LoVo (cell line): ENCODE measurements at regions not wholly inside any gene's neighbourhood (a gene's known extent, or its start where the extent isn't known, plus 50 kb on each side); places are given as distances from the start of the nearest gene placed in this dataset.

Experiments used
- DNase-seq: peaks from one replicate; pipeline ENCODE4 v3.0.0-alpha.2; 2016; ENCODE audit warnings: low spot score

DNA sequence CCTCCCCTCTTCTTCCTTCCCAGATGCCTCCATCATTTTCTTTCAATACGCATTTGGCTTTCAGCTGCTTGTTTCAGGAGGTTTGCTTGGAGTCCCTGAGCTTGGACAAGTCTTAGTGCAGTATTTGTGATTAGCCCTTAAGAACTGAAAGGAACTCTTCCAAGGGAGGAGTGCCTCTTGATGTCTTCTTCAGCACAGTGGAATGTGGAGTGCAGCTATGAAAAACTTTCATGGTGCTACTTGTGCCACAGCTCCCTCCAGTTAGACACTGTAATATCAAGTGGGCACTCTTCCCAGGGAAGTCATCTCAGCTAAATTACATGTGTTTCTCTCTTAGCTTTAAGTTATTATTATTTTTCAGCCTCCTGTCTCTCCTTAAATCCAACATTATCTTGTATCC lies 173.1 kb downstream of the NECTIN3 start:
- no peak for DNase-seq

DNA sequence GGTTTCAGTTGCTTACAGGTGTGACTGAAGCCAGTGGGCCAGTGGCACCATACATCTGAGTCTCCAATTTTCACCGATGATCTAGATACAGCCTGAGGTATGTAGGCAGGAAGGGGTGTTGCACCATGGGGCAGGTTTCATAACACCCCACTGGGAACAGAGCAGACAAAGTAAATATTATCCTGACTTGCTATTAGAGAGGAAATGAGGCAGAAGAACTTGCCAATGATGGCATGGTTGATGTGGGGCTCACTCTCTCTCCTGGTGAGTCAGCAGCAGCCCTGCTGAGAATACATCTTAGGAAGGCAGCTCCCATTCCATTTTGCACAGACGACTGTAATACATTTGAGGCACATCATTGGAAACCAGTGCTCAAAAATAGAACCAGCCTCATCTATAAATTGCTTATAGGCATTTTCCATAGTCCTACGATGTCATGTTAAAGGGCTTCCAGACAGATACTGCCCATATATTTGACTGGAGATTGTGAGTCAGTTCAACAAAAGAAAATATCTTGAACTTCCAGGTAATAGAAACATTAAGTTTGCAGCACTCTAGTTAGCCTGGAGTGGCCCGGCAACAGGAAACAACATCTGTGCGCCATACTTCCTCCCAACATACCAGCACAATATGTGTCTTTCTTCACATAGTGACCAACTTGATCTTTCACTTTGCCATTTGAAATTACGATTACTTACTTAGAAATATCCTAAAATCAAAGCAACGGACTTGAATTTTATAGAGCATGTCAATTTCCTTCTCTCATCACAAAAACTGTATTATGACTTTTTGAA lies 175.5 kb downstream of the NECTIN3 start:
- no peak for DNase-seq

DNA sequence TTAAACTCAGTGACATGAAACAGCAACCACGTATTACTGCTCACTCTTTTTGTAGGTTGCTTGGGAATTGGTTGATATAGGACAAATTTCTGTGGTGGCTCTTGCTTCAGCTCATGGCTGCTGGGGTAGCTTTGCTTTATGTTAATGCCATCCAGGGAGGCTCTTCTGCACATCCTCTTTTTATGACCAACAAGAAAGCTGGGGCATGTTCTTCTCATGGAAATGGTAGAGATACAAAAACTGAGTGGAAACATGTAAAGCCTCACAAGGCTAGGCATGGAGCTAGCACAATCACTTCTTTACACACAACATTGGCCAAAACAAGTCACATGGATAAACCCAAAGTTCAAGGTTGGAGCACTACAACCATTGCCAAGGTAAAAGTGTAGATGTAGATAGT lies 176.8 kb downstream of the NECTIN3 start:
- DNase-seq, result no peak

DNA sequence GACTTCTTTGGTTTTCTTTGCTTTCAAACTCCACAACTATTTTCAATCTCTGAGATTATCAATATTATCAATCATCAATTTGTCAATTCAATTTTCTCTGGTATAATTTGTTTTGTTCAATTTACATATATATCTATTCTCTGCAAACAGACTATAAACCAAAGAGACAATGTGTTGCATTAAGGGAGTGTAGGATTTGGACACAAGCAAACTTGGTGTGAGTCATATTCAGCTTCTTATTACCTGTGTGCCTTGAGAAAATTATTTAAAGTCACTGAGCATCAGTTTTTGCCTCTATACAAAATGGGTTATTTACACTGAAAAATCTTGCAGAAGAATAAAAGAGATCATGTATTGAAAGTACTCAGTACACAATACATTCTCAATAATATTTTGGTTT lies 177.8 kb downstream of the NECTIN3 start:
- DNase-seq, result no peak

DNA sequence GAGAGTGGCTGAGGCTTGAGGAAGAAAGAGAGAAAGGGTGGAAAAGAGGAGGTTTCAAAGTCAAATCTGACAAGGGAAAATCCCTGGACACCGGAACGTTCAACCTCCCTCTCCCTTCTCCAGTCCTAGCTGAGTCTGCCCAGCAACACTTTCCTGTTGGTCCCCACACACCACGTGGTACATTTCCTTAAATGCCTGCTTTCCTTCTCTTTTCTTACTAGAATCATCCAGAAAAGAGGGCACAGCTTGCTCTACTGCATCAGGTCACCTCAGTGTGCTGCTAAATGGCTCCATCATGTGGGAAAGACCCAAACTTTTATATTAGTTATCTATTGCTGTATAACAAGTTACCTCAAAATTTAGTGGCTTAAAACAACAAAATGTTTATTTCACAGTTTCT lies 181.2 kb downstream of the NECTIN3 start:
- no peak for DNase-seq

DNA sequence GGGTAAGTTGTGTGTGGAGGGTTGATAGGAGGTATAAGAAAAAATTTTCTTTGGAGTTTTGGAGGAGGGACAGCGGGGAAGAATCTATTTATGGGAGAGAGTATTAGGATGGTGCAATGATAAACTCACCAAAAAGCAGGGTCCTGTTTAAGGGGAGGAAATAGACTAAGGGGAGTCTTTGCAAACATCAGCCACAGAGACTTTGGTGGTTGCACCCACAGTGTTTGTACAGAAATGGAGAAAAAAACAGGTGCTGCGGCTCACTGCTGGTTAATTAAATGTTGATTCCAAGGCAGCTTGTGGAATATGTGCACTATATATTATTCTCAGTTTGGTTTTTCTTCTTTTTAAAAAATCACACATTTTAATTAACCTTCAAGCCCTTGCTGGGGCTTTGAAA lies 182.1 kb downstream of the NECTIN3 start:
- DNase-seq, result no peak

DNA sequence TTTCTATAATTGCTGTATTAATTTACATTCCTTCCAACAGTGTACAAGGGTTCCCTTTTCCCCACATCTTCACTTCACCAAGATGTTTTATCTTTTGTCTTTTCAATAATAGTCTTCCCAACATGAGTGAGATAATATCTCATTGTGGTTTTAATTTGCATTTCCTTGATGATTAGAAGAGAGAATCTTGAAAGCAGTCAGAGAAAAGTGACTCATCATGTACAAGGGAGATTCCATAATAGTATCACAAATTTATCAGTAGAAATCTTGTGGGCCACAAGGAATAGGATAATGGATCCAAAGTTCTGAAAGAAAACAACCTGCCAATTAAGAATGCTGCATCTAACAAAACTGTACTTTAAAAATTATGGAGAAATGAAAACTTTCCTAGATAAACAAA lies 189.3 kb downstream of the NECTIN3 start:
- no peak for DNase-seq

DNA sequence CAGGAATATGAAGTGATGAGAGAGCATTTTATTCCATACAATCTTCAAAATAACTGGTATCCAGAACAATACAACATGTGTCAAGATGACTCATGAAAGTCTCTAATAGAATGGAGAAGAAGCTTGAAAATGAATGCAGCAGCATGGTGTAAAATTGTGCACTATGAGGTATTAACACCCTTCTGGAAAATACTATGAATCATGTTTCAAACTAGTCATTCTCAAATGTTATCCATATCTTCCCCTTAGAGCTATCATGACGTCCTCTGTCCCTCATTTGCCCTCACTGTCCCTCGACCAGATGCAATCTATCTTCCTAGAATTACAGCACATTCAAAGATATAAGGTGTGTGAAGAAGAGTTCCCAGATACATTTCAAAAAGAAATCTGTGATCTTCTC lies 198.2 kb downstream of the NECTIN3 start:
- DNase-seq, result no peak

DNA sequence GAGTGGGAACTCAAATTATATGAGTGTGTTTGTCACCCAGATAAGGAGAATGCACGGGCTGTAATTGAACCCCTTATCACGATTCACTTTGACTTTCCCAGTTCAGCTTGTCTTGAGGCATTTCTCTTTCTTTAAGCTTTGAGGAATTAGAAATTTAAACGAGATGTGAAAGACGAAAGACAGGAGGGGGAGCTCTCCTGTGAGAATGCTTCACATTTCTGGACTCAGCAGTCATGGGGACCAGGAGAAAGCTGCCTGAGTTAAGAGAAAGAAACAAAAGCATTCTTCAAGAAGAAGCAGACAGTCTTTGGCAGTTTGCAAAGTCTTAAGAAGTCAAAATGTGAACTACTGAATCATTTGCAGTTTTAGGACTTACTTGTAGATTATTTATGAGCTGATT lies 205.6 kb downstream of the NECTIN3 start:
- DNase-seq, result no peak

DNA sequence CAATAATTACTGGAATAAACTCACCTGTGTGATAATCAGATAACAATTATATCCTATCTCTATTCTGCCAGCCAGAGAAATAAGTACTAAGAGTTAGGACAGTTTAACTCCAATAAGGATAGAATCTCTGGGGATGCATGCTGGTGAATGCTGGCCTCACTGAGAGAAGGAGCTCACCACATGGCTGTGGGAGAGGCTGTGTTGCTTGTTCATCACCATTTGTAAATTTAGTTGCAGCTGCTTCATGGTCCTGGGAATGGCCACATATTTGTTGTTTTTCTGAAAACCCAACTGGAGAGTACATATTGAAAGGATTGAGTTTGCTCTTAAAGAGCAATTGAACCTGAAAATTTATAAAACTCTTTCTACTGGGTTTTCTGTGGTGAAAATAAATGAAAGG lies 207.3 kb downstream of the NECTIN3 start:
- DNase-seq, result no peak

DNA sequence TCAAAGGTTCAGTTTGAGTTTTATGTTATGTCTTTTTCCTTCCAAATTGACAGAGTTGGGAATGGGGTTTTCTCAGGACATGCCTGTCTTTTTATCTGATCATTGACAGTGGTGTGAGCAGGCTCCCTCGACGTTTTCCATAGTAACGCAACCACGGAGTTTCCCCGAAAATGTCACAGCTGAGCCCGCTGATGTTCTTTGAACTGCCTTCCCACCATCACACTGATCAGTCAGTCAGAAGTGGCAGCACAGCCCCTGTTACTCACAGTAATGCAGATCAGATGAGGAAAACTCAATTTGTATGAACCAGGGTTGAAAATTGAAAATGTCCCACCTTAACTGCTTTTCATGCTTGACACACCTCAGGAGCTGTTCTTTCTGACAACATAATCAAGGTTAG lies 210.4 kb downstream of the NECTIN3 start:
- no peak for DNase-seq

DNA sequence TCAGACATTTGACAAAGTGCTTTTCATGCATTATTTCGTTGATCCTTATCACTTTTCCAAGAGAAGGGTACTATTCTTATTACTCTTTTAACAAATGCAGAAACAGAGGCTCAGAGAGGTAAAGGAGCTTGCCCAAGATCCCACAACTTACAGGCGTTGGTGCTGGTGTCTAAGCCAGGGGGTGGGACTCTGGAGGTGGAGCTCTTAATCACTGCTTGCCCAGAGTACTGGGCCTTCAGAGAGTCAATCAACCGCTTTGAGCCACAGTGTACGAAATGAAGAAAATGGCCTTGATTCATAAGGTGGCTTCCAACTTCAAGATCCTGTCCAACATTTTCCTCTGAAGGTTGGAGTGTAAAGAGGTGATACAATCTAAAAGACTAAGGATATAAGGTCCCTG lies 211.5 kb downstream of the NECTIN3 start:
- DNase-seq, result no peak

DNA sequence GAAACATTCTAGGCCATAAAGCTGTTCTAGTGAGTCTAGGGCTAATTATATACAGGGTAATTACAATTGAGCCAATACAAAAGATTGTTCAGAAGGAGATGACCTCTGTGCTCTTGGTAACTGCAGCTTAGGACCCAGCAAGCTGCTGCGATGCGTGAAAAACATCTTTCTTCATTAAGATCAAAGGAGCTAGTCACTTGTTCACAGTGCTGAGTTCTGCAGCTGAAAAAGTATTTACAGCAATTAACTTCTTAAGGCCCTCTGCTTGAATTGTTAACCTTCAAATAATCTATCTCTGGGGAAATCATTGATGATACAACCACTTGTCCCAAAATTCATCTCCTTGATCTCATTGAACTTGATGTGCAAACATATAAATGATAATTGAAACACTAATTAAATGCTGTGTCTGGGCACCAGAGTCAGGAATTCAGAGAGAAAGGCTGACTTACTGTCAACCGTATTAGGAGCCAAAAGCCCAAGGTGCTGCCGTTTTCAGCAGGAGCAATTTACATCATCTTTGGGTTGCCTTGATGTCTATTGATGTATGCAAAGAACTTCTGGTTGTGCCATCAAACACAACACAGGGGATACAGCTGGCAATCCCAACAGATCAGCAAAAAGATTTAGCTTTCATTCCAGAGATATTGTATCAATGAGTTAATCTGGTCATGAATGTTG lies 213.0 kb downstream of the NECTIN3 start:
- DNase-seq, result no peak

DNA sequence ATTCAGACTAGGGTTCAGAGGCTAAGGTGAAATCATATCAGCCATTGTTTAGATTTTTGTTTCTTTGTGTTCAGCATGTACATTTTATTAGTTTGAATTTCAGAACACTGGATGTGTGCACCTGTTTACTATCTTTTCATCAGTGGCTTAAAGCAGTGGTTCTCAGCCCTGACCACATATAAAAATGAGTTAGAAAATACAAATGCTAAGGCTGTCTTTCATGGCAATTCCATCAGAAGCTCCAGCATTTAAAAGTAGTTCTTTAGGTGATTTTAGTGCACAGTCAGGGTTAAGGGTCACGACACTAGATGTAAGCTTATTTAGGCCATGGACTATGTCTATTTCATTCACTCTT lies 213.5 kb downstream of the NECTIN3 start:
- DNase-seq, result no peak

DNA sequence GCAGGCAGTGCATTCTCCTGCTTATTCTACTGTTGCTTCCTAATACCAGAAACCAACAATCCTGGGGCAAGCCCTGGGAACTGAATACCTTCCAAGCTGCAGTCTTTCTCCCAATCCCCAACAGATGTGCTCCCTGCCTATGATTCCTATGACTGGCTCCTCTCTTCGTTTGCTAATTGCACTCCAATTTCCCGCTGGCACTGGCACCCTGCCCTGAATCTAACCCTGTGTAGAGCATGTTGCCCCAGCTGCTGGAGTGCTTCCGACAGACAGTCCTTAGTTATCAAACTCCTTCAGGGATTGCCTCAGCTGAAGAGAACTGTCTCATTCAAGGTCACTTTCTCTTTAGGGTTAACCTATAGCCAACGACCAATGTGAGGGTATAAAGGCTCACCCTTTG lies 214.1 kb downstream of the NECTIN3 start:
- DNase-seq, result no peak

DNA sequence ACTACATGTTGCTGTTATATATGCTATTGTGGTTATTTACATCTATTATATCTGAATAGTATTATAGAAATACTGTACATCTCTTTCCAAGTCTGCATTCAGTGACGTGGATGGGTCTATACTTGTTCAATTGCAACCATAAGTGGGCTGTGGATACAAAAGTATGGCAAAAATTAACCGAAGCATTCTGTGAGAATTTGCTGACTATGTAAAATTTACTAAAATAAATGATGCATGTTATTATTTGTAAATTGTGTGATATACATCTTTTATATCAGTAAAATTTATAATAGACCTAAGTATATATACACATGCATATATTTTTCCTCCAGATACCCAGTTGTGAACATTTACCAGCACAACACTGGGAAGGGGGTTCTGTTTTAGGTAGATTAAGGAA lies 215.1 kb downstream of the NECTIN3 start:
- no peak for DNase-seq

DNA sequence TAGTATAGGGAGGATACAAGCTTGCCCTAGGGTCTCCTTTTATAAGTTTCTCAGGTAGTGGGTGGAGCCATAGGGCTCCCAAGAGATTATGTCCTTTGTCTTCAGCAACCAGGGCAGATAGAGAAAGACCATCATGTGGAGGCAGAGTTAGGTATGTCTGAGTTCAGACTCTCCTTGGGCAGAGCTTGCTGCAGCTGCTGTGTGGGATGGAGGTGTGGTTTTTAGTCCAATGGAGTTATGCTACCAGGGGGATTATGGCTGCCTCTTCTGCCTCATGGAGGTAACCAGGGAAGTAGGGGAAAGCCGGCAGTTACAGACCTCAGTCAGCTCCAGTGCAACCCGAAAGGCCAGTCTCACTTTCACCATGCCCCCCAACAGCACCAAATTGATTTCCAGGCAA lies 220.5 kb downstream of the NECTIN3 start:
- DNase-seq, result no peak

DNA sequence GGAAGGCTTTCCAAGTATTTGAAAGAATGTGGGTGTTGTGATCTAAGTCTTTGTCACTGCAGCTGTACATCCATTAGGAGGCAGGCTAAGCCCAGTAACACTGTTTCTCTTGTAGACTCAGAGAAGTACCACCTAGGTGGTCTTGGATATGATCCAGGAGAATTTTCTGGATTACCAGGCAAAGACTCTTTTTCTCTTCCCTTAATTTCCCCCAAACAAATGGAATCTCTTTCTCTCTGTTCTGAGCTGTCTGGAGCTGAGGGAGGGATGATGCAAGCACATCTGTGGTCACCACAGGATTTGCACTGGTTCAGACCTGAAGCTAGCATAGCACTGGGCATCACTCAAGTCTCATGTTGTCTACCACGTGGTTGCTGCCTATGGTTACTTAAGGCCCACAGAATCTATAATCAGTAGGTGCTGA lies 227.6 kb downstream of the NECTIN3 start:
- DNase-seq, result no peak

DNA sequence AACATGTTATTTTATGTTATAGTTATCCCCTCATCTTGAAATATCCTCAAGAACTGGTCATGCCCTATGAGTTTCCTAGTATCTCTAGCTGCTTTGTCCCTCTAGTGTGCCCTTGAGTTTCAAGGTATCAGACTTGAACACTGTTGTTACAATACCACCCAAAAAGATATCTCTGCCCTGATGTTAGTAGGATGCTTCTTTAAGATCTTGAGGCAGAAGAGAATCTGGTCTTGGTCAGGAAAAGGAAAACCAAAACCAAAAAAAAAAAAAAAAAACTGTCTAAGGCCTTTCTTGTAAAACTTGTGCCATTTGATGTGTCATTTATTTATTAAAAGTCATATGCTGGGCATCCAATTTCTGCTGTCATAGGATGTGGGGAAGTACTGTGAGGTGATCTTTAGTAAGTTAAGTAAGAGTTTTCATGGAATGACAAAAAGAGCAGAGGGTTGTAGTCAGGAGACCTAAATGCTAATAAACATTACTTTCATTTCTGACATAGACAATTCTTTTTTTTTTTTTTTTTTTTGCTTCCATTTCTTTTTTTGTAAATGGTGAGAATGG lies 229.7 kb downstream of the NECTIN3 start:
- no peak for DNase-seq

DNA sequence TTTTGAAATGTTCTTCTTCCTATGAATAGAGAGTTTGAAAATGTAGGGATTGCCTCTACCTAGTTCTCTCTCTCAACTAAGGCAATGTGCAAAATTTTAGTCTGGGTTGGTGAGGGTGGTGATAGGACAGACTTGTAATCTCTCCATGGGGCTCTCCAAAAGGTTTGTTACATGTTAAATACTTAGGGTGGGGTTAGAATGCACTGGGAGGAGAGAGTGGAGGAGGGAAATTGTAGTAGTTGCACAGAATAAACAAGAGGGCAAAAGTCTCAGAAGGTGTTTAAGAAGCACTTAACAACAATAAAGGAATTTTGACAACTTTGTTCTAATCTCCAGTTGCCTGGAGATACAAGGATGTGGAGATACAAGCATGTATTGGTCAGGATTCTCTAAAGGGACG lies 230.4 kb downstream of the NECTIN3 start:
- no peak for DNase-seq

DNA sequence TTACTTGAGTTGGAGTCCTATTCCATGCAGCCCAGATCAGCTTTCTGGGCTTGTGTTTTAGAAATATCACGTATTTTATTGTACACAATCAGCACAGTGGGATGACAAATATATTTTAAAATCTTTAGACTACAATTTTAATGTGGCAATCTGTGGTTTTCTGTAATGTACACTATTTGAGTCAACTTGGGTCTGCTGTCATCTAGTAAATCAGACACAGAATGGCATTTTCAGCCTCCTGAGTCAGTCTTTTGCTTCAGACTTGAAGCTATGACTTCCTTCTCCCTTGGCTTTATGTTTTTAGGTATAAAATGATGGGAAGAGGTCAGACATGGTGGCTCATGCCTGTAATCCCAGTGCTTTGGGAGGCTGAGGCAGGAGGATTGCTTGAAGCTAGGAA lies 232.1 kb downstream of the NECTIN3 start:
- DNase-seq, result no peak

DNA sequence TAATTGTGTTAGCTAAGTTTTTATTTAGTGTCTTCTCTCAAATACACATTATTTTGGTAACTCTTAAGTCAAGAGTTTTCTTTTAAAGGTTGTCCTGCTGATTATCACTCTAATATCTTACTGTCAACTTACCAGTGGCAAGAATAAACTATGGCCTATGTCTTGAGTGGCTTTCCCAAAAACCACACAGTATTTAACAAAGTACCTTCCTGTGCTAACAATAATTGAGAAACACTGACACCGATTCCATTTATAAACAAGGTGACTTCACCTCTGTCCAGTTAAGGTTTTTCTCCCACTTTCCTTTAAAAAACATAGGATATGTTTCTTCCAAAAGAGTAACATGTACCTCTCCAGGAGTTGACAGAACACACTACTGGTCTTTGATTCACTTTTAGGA lies 234.3 kb upstream of the CD96 start:
- no peak for DNase-seq

DNA sequence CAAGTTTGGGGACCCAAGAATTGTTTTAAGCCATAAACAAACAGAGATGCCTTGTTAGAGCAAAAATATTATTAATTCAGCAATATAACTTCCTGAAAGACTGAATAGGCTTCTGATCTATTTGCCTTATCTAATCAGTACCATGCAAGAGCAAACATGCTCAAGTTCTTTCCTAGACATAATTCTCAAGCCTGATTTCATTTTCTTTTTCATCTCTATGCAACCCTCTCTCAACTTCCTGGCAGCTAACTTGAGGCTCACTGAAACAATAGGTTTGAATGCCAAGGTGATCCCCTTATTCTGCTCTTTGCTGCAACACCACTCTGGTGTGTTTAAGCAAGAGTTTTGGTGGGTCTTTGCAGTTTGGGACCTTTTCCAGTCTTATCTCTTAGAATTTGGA lies 230.9 kb upstream of the CD96 start:
- DNase-seq, result no peak
